NT2/D1 (cell line): ENCODE measurements at regions not wholly inside any gene's neighbourhood (a gene's known extent, or its start where the extent isn't known, plus 50 kb on each side); places are given as distances from the start of the nearest gene placed in this dataset.

Experiments used
- YY1 ChIP-seq: IDR thresholded peaks from 2 replicates; pipeline ENCODE4 v1.6.1; 2011; ENCODE audit not compliant: insufficient read length, insufficient read depth
- ZNF274 ChIP-seq: IDR thresholded peaks from 2 replicates; pipeline ENCODE4 v1.6.1; 2011; ENCODE audit warnings: mild to moderate bottlenecking, low read depth, low read length

DNA sequence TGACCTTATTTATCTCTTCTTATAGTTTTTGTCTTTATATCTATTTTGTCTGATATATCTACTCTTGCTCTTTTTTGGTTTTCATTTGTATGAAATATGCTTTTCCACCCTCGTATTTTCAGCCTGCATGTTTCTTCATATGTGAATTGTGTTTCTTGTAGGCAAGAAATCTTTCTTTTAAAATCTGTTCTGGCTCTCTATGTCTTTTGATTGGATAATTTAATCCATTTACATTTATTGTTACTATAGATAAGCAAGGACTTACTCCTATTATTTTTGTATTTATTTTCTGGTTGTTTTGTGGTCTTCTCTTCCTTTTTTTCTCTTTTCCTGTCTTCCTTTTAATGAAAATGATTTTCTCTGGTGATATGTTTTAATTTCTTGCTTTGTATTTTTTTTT, 403.1 kb downstream of the DCAF12L2 start:
- TF ChIP-seq ZNF274 (no peak), YY1 (no peak)
